GM12891 (cell line): ENCODE measurements at regions not wholly inside any gene's neighbourhood (a gene's known extent, or its start where the extent isn't known, plus 50 kb on each side); places are given as distances from the start of the nearest gene placed in this dataset.
A peak's percentile ranks its signal among the peaks of the same experiment; 100 is the strongest.
"Not testable (repeated sequence)": the region's sequence is repeated elsewhere in the genome, so short reads cannot be mapped to it uniquely, and the experiment has no call there.

Experiments
- DNase-seq: peaks from one replicate; pipeline ENCODE4 v3.0.0; 2011; ENCODE audit warnings: low spot score; ENCODE audit not compliant: insufficient read length
- FAIRE-seq: peaks from 2 replicates; lab custom pipeline; 2011; peaks lifted over from hg19 to GRCh38; lab: Jason Lieb, UNC
- PAX5 ChIP-seq: IDR thresholded peaks from 2 replicates; pipeline ENCODE4 v1.6.1; 2011; ENCODE audit warnings: low read length, moderate library complexity, mild to moderate bottlenecking; ENCODE audit not compliant: insufficient read depth, severe bottlenecking
- POLR2A ChIP-seq: IDR thresholded peaks from 2 replicates; pipeline ENCODE4 v1.6.1; 2011; ENCODE audit warnings: low read depth, low read length, control low read depth
- POLR2AphosphoS5 ChIP-seq: IDR thresholded peaks from 2 replicates; pipeline ENCODE4 v1.6.1; 2011; ENCODE audit warnings: low read depth, low read length, control low read depth
- POU2F2 ChIP-seq: IDR thresholded peaks from 2 replicates; pipeline ENCODE4 v1.6.1; 2011; ENCODE audit warnings: low read depth, mild to moderate bottlenecking, control low read depth, low read length, moderate library complexity
- SPI1 ChIP-seq: IDR thresholded peaks from 2 replicates; pipeline ENCODE4 v1.6.1; 2011; ENCODE audit warnings: low read depth, low read length, control low read depth
- TAF1 ChIP-seq: IDR thresholded peaks from 2 replicates; pipeline ENCODE4 v1.6.1; 2011; ENCODE audit warnings: low read depth, low read length, control low read depth

- no peak for TF ChIP-seq SPI1
- DNase-seq (no peak), FAIRE-seq (no peak)
Measured at GRCh38 chr4:109378511-109378910, 55.1 kb upstream of the SEC24B start.

GRCh38 chr4:109378076-109378475 lies 55.5 kb upstream of the SEC24B start:
- no peak for TF ChIP-seq PAX5
- TF ChIP-seq TAF1 = no peak
- TF ChIP-seq POLR2AphosphoS5 = no peak
- FAIRE-seq (no peak), DNase-seq (no peak)

GRCh38 chr4:109375778-109376414 lies 57.7 kb upstream of the SEC24B start:
- no peak for FAIRE-seq
- TF ChIP-seq POLR2AphosphoS5 (no peak), POU2F2 (no peak), TAF1 (no peak), SPI1 (no peak), POLR2A (no peak), PAX5 (no peak)
- DNase-seq = no peak

- FAIRE-seq = no peak
- DNase-seq = no peak
- no peak for TF ChIP-seq TAF1
Measured at GRCh38 chr4:109368661-109369060, 65.0 kb upstream of the SEC24B start.

GRCh38 chr4:109365939-109366338 lies 63.5 kb upstream of the COL25A1 start:
- FAIRE-seq = no peak
- no peak for DNase-seq
- no peak for TF ChIP-seq POLR2AphosphoS5
- TF ChIP-seq POU2F2 = no peak
- no peak for TF ChIP-seq PAX5
- no peak for TF ChIP-seq SPI1
- TF ChIP-seq TAF1 = no peak
- TF ChIP-seq POLR2A = no peak

- not testable (repeated sequence) for DNase-seq, FAIRE-seq
Measured at GRCh38 chr4:109365297-109365696, 62.8 kb upstream of the COL25A1 start.

- FAIRE-seq (peak; percentile 16), DNase-seq (no peak)
- TF ChIP-seq SPI1 (no peak), POU2F2 (no peak), POLR2A (no peak)
Measured at GRCh38 chr4:109359040-109359646, 56.7 kb upstream of the COL25A1 start.

- DNase-seq = no peak
- FAIRE-seq = no peak
Measured at GRCh38 chr4:109355835-109356234, 53.4 kb upstream of the COL25A1 start.

GRCh38 chr4:109352941-109353340 lies 50.5 kb upstream of the COL25A1 start:
- no peak for FAIRE-seq
- DNase-seq = no peak
- no peak for TF ChIP-seq SPI1

More at GRCh38 chr4:109355835-109356234, 53.4 kb upstream of the COL25A1 start:
- TF ChIP-seq POU2F2 (no peak), PAX5 (no peak), SPI1 (peak; percentile 70), POLR2AphosphoS5 (no peak), POLR2A (no peak)
